Stimulated activated CD8-positive, alpha-beta memory T cell treated with anti-CD3 and anti-CD28 coated beads, Interleukin-12 subunit alpha, Interleukin-12 subunit beta, amount 100 ng/mL, for 4 hours (primary cell): ENCODE measurements at regions not wholly inside any gene's neighbourhood (a gene's known extent, or its start where the extent isn't known, plus 50 kb on each side); places are given as distances from the start of the nearest gene placed in this dataset.

Experiments
- DNase-seq: peaks from one replicate; pipeline ENCODE4 v3.0.0-alpha.2; 2020; ENCODE audit warnings: low read depth

GRCh38 chr13:81773263-81773662, 1432.3 kb upstream of the SPRY2 start:
- no peak for DNase-seq

GRCh38 chr13:81771951-81772350, 1431.0 kb upstream of the SPRY2 start:
- DNase-seq, result no peak

- no peak for DNase-seq
Observed at GRCh38 chr13:81770868-81771505, 1430.1 kb upstream of the SPRY2 start.

GRCh38 chr13:81762449-81762848, 1421.5 kb upstream of the SPRY2 start:
- DNase-seq, result no peak

- no peak for DNase-seq
Observed at GRCh38 chr13:81760316-81760715, 1419.4 kb upstream of the SPRY2 start.

GRCh38 chr13:81757348-81757970, 1416.5 kb upstream of the SPRY2 start:
- no peak for DNase-seq

GRCh38 chr13:81745391-81745790, 1404.5 kb upstream of the SPRY2 start:
- DNase-seq, result no peak

- no peak for DNase-seq
Observed at GRCh38 chr13:81738364-81738763, 1397.4 kb upstream of the SPRY2 start.

- no peak for DNase-seq
Observed at GRCh38 chr13:81726037-81726726, 1385.3 kb upstream of the SPRY2 start.

- DNase-seq, result no peak
Observed at GRCh38 chr13:81722456-81722855, 1381.5 kb upstream of the SPRY2 start.

GRCh38 chr13:81721400-81721799, 1380.5 kb upstream of the SPRY2 start:
- no peak for DNase-seq

- no peak for DNase-seq
Observed at GRCh38 chr13:81714513-81714912, 1373.6 kb upstream of the SPRY2 start.

- DNase-seq, result no peak
Observed at GRCh38 chr13:81713201-81713600, 1372.3 kb upstream of the SPRY2 start.

GRCh38 chr13:81697826-81698225, 1356.9 kb upstream of the SPRY2 start:
- DNase-seq, result no peak

GRCh38 chr13:81686877-81687276, 1346.0 kb upstream of the SPRY2 start:
- DNase-seq, result no peak

GRCh38 chr13:81683521-81683920, 1342.6 kb upstream of the SPRY2 start:
- no peak for DNase-seq

- DNase-seq, result no peak
Observed at GRCh38 chr13:81682081-81682630, 1341.2 kb upstream of the SPRY2 start.

GRCh38 chr13:81677857-81678256, 1336.9 kb upstream of the SPRY2 start:
- DNase-seq, result no peak

- DNase-seq, result no peak
Observed at GRCh38 chr13:81676008-81676407, 1335.1 kb upstream of the SPRY2 start.

- no peak for DNase-seq
Observed at GRCh38 chr13:81671064-81671463, 1330.1 kb upstream of the SPRY2 start.

- no peak for DNase-seq
Observed at GRCh38 chr13:81670048-81670447, 1329.1 kb upstream of the SPRY2 start.

- no peak for DNase-seq
Observed at GRCh38 chr13:81664872-81665271, 1323.9 kb upstream of the SPRY2 start.

- no peak for DNase-seq
Observed at GRCh38 chr13:81659984-81660383, 1319.1 kb upstream of the SPRY2 start.
